ENCODE measurements at regions not wholly inside any gene's neighbourhood (a gene's known extent, or its start where the extent isn't known, plus 50 kb on each side); places are given as distances from the start of the nearest gene placed in this dataset.

DNA sequence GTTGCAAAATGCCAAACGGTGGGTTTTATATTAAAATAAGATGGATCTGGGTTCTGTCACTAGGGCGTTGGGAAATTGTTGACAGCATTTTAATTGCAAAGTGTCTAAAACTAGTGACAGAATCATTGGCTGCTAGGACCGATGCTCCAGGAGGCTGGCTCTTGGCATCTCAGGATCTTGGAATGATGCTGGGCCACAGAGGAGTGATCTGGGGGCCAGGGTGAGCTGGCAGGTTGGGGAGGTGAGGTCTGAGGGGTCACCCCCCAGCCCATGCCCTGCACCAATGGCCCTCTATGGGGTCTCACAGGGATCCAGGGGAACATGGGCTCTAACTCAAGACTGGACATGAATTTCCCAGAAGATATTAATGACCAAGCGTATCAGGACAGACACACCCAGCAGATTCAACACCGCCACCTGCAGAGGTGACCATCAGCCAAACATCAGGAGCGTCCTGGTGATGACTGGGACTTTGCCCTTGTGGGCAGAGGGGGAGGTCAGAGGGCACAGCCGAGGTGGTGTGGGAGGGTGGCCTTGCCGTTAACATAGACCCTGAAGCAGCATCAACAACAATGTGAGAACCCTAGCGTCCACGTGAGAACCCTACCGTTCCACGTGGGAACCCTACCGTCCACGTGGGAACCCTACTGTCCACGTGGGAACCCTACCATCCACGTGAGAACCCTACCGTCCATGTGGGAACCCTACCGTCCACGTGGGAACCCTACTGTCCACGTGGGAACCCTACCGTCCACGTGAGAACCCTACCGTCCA lies 89.0 kb upstream of the PPP2R2D start:
- TF ChIP-seq, protein P1, sequence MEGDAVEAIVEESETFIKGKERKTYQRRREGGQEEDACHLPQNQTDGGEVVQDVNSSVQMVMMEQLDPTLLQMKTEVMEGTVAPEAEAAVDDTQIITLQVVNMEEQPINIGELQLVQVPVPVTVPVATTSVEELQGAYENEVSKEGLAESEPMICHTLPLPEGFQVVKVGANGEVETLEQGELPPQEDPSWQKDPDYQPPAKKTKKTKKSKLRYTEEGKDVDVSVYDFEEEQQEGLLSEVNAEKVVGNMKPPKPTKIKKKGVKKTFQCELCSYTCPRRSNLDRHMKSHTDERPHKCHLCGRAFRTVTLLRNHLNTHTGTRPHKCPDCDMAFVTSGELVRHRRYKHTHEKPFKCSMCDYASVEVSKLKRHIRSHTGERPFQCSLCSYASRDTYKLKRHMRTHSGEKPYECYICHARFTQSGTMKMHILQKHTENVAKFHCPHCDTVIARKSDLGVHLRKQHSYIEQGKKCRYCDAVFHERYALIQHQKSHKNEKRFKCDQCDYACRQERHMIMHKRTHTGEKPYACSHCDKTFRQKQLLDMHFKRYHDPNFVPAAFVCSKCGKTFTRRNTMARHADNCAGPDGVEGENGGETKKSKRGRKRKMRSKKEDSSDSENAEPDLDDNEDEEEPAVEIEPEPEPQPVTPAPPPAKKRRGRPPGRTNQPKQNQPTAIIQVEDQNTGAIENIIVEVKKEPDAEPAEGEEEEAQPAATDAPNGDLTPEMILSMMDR (IDR thresholded peaks at IDR 0.05) = no peak
- TF ChIP-seq POLR2A (IDR thresholded peaks at IDR 0.05) (no peak), POLR2AphosphoS5 (IDR thresholded peaks at IDR 0.05) (no peak)
